HFF-Myc (cell line): ENCODE measurements at regions not wholly inside any gene's neighbourhood (a gene's known extent, or its start where the extent isn't known, plus 50 kb on each side); places are given as distances from the start of the nearest gene placed in this dataset.

ENCODE experiments used
- DNase-seq: peaks from one replicate; pipeline ENCODE4 v3.0.0-alpha.2; 2011; ENCODE audit warnings: low read depth; ENCODE audit errors: extremely low read depth
- H3K4me3 ChIP-seq: replicated peaks from 2 replicates; pipeline ENCODE4 v1.5.1; 2011; ENCODE audit warnings: low read depth, mild to moderate bottlenecking, control low read depth, low read length
- CTCF ChIP-seq: IDR thresholded peaks from 2 replicates; pipeline ENCODE4 v1.5.1; 2012; ENCODE audit warnings: mild to moderate bottlenecking, low read depth, low read length, control low read depth; ENCODE audit errors: missing control alignments

GRCh38 chr1:29417147-29417858, 181.0 kb downstream of the PTPRU start:
- no peak for DNase-seq
- H3K4me3 ChIP-seq, result no peak overlapping the region
- no peak for TF ChIP-seq CTCF

- no peak for TF ChIP-seq CTCF
- H3K4me3 ChIP-seq, result no peak overlapping the region
- no peak for DNase-seq
Measured at GRCh38 chr1:29416267-29417146, 180.2 kb downstream of the PTPRU start.

GRCh38 chr1:29415861-29416260, 179.5 kb downstream of the PTPRU start:
- no peak overlapping the region for H3K4me3 ChIP-seq
- no peak for TF ChIP-seq CTCF
- DNase-seq, result no peak

GRCh38 chr1:29415156-29415830, 179.0 kb downstream of the PTPRU start:
- no peak for TF ChIP-seq CTCF
- no peak for DNase-seq
- no peak overlapping the region for H3K4me3 ChIP-seq

GRCh38 chr1:29414086-29414485, 177.8 kb downstream of the PTPRU start:
- no peak for DNase-seq
- TF ChIP-seq CTCF, result no peak
- H3K4me3 ChIP-seq, result no peak overlapping the region

- no peak overlapping the region for H3K4me3 ChIP-seq
- DNase-seq, result no peak
- no peak for TF ChIP-seq CTCF
Measured at GRCh38 chr1:29413661-29414060, 177.3 kb downstream of the PTPRU start.
